ENCODE measurements at regions not wholly inside any gene's neighbourhood (a gene's known extent, or its start where the extent isn't known, plus 50 kb on each side); places are given as distances from the start of the nearest gene placed in this dataset.

- no peaks in the 10 kb centered on the region for H3K36me3 ChIP-seq (ENCODE audit: control insufficient read depth in 1 of 2, insufficient read depth in 2 of 2, low read length in 2 of 2)
- no peaks in the 10 kb centered on the region for H3K79me2 ChIP-seq (ENCODE audit: insufficient read depth, low read length)
- H3K27me3 ChIP-seq (ENCODE audit: insufficient read depth, low read length) = no peaks in the 10 kb centered on the region
- CTCF ChIA-PET = no interaction called here
- POLR2A ChIA-PET = no interaction called here
- H3K9me2 ChIP-seq (ENCODE audit: insufficient read depth) = no peaks in the 10 kb centered on the region
- RAD21 ChIA-PET (ENCODE audit: low non-redundant PET in 1 of 2, low total read pairs in 2 of 2, uncharacterized antibody in 2 of 2, unreplicated experiment in 2 of 2) = no interaction called here
- H2AFZ ChIP-seq (ENCODE audit: low read depth, low read length, poor library complexity, severe bottlenecking) = no peak overlapping the region
- intact Hi-C loops (cut with micrococcal nuclease) = no loop called here
- H3K4me2 ChIP-seq (ENCODE audit: low read length) = no peak overlapping the region
- BruUV-seq (replicated peaks) = no TSS peak
- no peak overlapping the region for H3K9ac ChIP-seq (ENCODE audit: low read length)
- H3K9me3 ChIP-seq (ENCODE audit: control insufficient read depth in 1 of 2, insufficient read depth in 1 of 2, low read depth in 1 of 2, low read length in 2 of 2) = no peaks in the 10 kb centered on the region
- TF ChIP-seq EGR1 (IDR thresholded peaks at IDR 0.05; ENCODE audit: low read depth) = no peak
- TF ChIP-seq, protein P1, sequence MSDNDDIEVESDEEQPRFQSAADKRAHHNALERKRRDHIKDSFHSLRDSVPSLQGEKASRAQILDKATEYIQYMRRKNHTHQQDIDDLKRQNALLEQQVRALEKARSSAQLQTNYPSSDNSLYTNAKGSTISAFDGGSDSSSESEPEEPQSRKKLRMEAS (IDR thresholded peaks at IDR 0.05) = no peak
- TF ChIP-seq CEBPB (IDR thresholded peaks at IDR 0.05; ENCODE audit: low read depth) = no peak
- no peak for TF ChIP-seq SP1 (IDR thresholded peaks at IDR 0.05; ENCODE audit: low read depth)
- no peak for TF ChIP-seq POLR2AphosphoS5 (IDR thresholded peaks at IDR 0.05; ENCODE audit: low read depth, low read length)
- TF ChIP-seq ELF1 (IDR thresholded peaks at IDR 0.05; ENCODE audit: borderline replicate concordance, low read depth) = no peak
- no peak for TF ChIP-seq FOSL1 (IDR thresholded peaks at IDR 0.05; ENCODE audit: low read depth)
- TF ChIP-seq, protein P2, sequence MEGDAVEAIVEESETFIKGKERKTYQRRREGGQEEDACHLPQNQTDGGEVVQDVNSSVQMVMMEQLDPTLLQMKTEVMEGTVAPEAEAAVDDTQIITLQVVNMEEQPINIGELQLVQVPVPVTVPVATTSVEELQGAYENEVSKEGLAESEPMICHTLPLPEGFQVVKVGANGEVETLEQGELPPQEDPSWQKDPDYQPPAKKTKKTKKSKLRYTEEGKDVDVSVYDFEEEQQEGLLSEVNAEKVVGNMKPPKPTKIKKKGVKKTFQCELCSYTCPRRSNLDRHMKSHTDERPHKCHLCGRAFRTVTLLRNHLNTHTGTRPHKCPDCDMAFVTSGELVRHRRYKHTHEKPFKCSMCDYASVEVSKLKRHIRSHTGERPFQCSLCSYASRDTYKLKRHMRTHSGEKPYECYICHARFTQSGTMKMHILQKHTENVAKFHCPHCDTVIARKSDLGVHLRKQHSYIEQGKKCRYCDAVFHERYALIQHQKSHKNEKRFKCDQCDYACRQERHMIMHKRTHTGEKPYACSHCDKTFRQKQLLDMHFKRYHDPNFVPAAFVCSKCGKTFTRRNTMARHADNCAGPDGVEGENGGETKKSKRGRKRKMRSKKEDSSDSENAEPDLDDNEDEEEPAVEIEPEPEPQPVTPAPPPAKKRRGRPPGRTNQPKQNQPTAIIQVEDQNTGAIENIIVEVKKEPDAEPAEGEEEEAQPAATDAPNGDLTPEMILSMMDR (IDR thresholded peaks at IDR 0.05 in 2 of 3, conservative IDR thresholded peaks at IDR 0.05 in 1 of 3; ENCODE audit: borderline replicate concordance in 1 of 3, insufficient read depth in 1 of 3, low read depth in 2 of 3, low read length in 2 of 3) = no peak
- TF ChIP-seq POLR2A (IDR thresholded peaks at IDR 0.05; ENCODE audit: borderline replicate concordance, extremely low read depth, insufficient read depth, insufficient read length) = no peak
- no peak for TF ChIP-seq RAD21 (IDR thresholded peaks at IDR 0.05; ENCODE audit: low read depth)
- no peak for TF ChIP-seq YY1 (IDR thresholded peaks at IDR 0.05; ENCODE audit: extremely low read depth, insufficient replicate concordance, low read depth, low read length)
- no peak for TF ChIP-seq SRF (IDR thresholded peaks at IDR 0.05; ENCODE audit: low read depth)
- no peak for TF ChIP-seq CBX3 (IDR thresholded peaks at IDR 0.05; ENCODE audit: low read depth)
- TF ChIP-seq ZBTB33 (IDR thresholded peaks at IDR 0.05; ENCODE audit: extremely low read depth, insufficient replicate concordance, low read length) = no peak
- TF ChIP-seq EZH2phosphoT487 (IDR thresholded peaks at IDR 0.05; ENCODE audit: borderline replicate concordance) = no peak
- TF ChIP-seq ATF3 (IDR thresholded peaks at IDR 0.05) = no peak
- no peak for ATAC-seq
- H4K20me1 ChIP-seq (ENCODE audit: insufficient read depth) = no peaks in the 10 kb centered on the region
- H3K4me1 ChIP-seq (ENCODE audit: control insufficient read depth in 1 of 2, insufficient read depth in 2 of 2, low read length in 2 of 2) = no peaks in the 10 kb centered on the region
- H3K4me3 ChIP-seq (replicated peaks in 1 of 2; ENCODE audit: low read depth in 1 of 2, low read length in 2 of 2) = no peak overlapping the region
- no peak for DNase-seq (ENCODE audit: low read depth, low spot score)
- no peak overlapping the region for H3K27ac ChIP-seq (ENCODE audit: low read depth, low read length)
Measured at GRCh38 chr4:136227315-136227714, 1305.0 kb downstream of the PCDH18 start.

All from HCT116 (cell line).